ENCODE measurements at regions not wholly inside any gene's neighbourhood (a gene's known extent, or its start where the extent isn't known, plus 50 kb on each side); places are given as distances from the start of the nearest gene placed in this dataset.

DNA sequence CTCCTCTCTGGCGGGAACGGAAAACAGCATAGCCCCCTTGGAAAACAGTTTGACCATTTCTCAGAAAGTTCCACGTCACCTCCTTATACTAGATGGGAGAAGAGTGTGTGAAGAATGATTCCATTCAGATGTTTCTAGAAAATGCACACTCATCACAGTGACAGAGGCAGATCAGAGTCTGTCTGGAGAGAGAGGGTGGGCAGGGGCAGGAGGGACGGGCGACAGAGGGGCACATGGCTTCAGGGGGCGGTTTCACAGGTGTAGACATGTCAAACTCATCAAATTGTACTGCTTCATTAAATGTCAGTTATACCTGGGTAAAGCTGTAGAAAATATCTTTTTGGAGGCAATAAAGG is 88.8 kb upstream of the TAF1B start:
- Histone ChIP-seq H3K4me2 (ENCODE audit: low read depth, low read length, poor library complexity, severe bottlenecking) (no peak overlapping the region), H3K36me3 (ENCODE audit: insufficient read depth, low read length) (no peaks in the 10 kb centered on the region), H3F3A (ENCODE audit: low read depth) (no peaks in the 10 kb centered on the region), H3K4me1 (ENCODE audit: insufficient read depth, low read length, poor library complexity, severe bottlenecking) (peaks cover 8% of the 10 kb centered on the region), H3K9ac (ENCODE audit: low read depth, low read length, poor library complexity, severe bottlenecking) (no peak overlapping the region), H3K4me3 (ENCODE audit: low read length, poor library complexity, severe bottlenecking) (no peak overlapping the region), H4K20me1 (ENCODE audit: insufficient read depth, low read length, poor library complexity, severe bottlenecking) (no peaks in the 10 kb centered on the region), H2AFZ (ENCODE audit: low read length) (no peak overlapping the region), H3K9me2 (replicated peaks; ENCODE audit: low read depth, low read length) (no peaks in the 10 kb centered on the region), H3K9me3 (ENCODE audit: insufficient read depth, low read depth, low read length) (no peaks in the 10 kb centered on the region), H3K79me2 (ENCODE audit: insufficient read depth, low read length) (no peaks in the 10 kb centered on the region), H3K27me3 (ENCODE audit: insufficient read depth, low read length, poor library complexity, severe bottlenecking) (no peaks in the 10 kb centered on the region)
- no peak for TF ChIP-seq EZH2phosphoT487 (IDR thresholded peaks at IDR 0.05; ENCODE audit: borderline replicate concordance)
- TF ChIP-seq, protein P1, sequence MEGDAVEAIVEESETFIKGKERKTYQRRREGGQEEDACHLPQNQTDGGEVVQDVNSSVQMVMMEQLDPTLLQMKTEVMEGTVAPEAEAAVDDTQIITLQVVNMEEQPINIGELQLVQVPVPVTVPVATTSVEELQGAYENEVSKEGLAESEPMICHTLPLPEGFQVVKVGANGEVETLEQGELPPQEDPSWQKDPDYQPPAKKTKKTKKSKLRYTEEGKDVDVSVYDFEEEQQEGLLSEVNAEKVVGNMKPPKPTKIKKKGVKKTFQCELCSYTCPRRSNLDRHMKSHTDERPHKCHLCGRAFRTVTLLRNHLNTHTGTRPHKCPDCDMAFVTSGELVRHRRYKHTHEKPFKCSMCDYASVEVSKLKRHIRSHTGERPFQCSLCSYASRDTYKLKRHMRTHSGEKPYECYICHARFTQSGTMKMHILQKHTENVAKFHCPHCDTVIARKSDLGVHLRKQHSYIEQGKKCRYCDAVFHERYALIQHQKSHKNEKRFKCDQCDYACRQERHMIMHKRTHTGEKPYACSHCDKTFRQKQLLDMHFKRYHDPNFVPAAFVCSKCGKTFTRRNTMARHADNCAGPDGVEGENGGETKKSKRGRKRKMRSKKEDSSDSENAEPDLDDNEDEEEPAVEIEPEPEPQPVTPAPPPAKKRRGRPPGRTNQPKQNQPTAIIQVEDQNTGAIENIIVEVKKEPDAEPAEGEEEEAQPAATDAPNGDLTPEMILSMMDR (conservative IDR thresholded peaks at IDR 0.05; ENCODE audit: low read length), result no peak

DNA sequence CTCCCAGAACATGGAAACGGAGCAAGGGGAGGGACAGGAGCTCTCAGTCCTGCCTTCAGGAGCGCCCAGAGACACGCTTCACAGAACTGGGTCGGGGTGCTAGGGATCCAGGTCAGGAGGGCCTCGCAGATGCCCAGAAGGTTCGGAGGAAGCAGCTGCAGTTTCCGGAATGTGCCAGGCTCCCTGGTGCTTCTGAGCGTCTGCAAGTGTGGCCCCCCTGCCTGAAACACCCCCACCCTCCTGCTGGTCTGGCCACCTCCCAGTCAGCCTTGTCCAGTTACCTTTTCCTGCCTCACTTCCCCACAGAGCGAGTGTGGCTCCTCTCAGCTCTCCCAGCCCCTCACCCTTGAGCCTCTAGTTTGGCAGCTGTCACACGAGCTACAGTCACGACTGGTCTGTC is 88.3 kb upstream of the TAF1B start:
- H3K27me3 ChIP-seq (ENCODE audit: insufficient read depth, low read length, poor library complexity, severe bottlenecking), result no peaks in the 10 kb centered on the region

DNA sequence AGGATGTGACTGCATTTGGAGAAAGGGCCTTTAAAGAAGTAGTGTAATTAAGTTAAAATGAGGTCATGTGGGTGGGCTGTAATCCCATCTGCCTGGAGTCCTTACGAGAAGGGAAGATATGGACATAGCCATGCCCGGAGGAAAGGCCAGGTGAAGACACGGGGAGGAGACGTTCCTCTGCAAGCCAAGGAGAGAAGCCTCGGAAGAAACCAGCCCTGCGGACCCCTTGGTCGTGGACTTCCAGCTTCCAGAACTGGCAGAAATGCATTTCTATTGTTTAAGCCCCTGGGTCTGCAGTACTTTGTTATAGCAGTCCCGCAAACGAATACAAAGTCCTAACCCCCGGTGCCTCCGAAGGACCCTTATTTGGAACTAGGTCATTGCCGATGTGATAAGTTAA is 87.6 kb upstream of the TAF1B start:
- no peak overlapping the region for H3K4me3 ChIP-seq (ENCODE audit: low read length, poor library complexity, severe bottlenecking)
- no peaks in the 10 kb centered on the region for H3K36me3 ChIP-seq (ENCODE audit: insufficient read depth, low read length)
- TF ChIP-seq, protein P1 (conservative IDR thresholded peaks at IDR 0.05; ENCODE audit: low read length), result no peak
- TF ChIP-seq EZH2phosphoT487 (IDR thresholded peaks at IDR 0.05; ENCODE audit: borderline replicate concordance), result no peak
- peaks cover 19% of the 10 kb centered on the region for H3K4me1 ChIP-seq (ENCODE audit: insufficient read depth, low read length, poor library complexity, severe bottlenecking)
- H3K27me3 ChIP-seq (ENCODE audit: insufficient read depth, low read length, poor library complexity, severe bottlenecking), result no peaks in the 10 kb centered on the region
- H4K20me1 ChIP-seq (ENCODE audit: insufficient read depth, low read length, poor library complexity, severe bottlenecking), result no peaks in the 10 kb centered on the region
- H3K9me2 ChIP-seq (replicated peaks; ENCODE audit: low read depth, low read length), result no peaks in the 10 kb centered on the region
- no peak overlapping the region for H2AFZ ChIP-seq (ENCODE audit: low read length)
- 0 out of 2 replicates have a peak, but pooled peaks cover 8% of the 10 kb centered on the region for H3F3A ChIP-seq (ENCODE audit: low read depth)
- H3K9ac ChIP-seq (ENCODE audit: low read depth, low read length, poor library complexity, severe bottlenecking), result no peak overlapping the region
- H3K9me3 ChIP-seq (ENCODE audit: insufficient read depth, low read depth, low read length), result no peaks in the 10 kb centered on the region
- H3K79me2 ChIP-seq (ENCODE audit: insufficient read depth, low read length), result no peaks in the 10 kb centered on the region
- no peak overlapping the region for H3K4me2 ChIP-seq (ENCODE audit: low read depth, low read length, poor library complexity, severe bottlenecking)

More for the DNA sequence above, 88.3 kb upstream of the TAF1B start:
- no peak overlapping the region for H3K4me3 ChIP-seq (ENCODE audit: low read length, poor library complexity, severe bottlenecking)
- H3K9me2 ChIP-seq (replicated peaks; ENCODE audit: low read depth, low read length), result no peaks in the 10 kb centered on the region
- no peaks in the 10 kb centered on the region for H4K20me1 ChIP-seq (ENCODE audit: insufficient read depth, low read length, poor library complexity, severe bottlenecking)
- H3K4me2 ChIP-seq (ENCODE audit: low read depth, low read length, poor library complexity, severe bottlenecking), result no peak overlapping the region
- no peaks in the 10 kb centered on the region for H3K36me3 ChIP-seq (ENCODE audit: insufficient read depth, low read length)
- H2AFZ ChIP-seq (ENCODE audit: low read length), result no peak overlapping the region
- no peaks in the 10 kb centered on the region for H3K79me2 ChIP-seq (ENCODE audit: insufficient read depth, low read length)
- H3K9me3 ChIP-seq (ENCODE audit: insufficient read depth, low read depth, low read length), result no peaks in the 10 kb centered on the region
- no peak overlapping the region for H3K9ac ChIP-seq (ENCODE audit: low read depth, low read length, poor library complexity, severe bottlenecking)
- peaks cover 13% of the 10 kb centered on the region for H3K4me1 ChIP-seq (ENCODE audit: insufficient read depth, low read length, poor library complexity, severe bottlenecking)
- TF ChIP-seq EZH2phosphoT487 (IDR thresholded peaks at IDR 0.05; ENCODE audit: borderline replicate concordance), result no peak
- TF ChIP-seq, protein P1 (conservative IDR thresholded peaks at IDR 0.05; ENCODE audit: low read length), result no peak
- 0 out of 2 replicates have a peak, but pooled peaks cover 2% of the 10 kb centered on the region for H3F3A ChIP-seq (ENCODE audit: low read depth)
